Ecto neural progenitor cell (in vitro differentiated cells): ENCODE measurements at regions not wholly inside any gene's neighbourhood (a gene's known extent, or its start where the extent isn't known, plus 50 kb on each side); places are given as distances from the start of the nearest gene placed in this dataset.

ENCODE experiments used
- DNase-seq: peaks from one replicate; pipeline ENCODE4 v3.0.0-alpha.2; 2018; ENCODE audit warnings: low spot score

DNA sequence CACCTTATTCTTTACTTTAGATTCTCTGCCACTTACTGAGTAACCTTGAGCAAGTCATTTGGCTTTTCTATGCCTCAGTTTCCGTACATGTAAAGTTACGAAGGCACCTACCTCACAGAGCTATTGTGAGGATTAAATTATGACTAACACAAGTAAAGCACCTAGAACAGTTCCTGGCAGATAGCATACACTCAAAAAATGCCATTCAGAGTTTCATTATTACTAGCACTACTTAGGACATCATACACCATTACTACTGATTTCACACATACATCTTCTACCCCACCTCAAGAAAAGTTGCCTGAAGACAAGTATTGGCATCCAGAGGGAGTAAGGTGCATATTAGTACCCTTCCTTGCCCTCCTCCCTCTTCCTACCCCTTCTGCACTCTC is 107.8 kb downstream of the OGFRL1 start:
- no peak for DNase-seq

GRCh38 chr6:71399279-71399678 is 110.7 kb downstream of the OGFRL1 start:
- no peak for DNase-seq

- no peak for DNase-seq
Measured at GRCh38 chr6:71400852-71401251, 112.2 kb downstream of the OGFRL1 start.

DNA sequence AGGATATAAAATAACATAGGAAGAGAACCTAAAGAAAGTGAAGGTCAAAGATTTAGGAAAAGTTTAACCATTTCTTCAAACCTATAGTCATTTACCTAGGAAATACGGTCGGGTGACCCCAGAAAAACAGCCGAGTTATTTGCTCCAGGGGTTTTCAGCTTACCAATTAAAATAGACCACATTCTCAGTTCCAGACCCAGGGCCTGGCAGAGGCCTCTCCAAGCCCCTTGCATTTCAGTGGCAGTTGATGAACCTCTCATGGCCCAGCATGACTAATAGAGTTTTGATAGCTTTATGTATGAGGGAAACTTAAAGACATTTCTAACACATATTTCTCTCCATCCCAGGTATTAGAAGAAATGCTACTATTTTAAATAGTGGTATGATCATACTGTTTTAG is 113.5 kb downstream of the OGFRL1 start:
- DNase-seq, result no peak

DNA sequence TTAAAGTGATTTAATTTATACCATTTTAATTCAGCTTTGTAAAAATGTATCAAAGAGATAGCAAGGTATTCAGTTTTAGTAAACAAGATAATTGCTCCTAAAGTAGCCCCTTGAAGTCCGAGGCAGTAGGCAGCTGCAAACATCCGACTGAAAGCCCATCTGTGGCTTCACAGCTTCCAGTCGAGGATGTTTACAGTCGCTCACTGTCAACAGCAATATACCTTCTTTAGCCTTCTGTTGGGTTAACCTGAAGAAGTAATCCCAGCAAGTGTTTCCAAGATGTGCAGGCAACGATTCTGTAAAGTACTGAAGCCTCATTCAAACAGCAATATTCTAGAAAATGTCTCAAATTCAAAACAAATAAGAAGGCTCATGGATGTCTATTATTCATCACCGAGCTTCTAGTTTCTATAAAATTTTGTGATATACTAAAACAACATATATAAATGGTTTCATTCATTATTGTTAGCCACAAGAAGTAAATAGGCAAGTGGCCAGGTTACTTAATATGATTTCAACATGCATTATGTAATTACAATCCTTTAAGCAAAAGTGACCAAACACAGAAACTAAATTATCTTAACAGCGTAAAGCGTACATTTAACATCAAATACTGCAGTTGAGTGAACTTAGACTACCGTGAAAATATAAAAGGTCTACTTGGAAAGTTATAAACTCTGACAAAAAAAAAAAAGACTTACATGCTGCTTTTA is 115.0 kb downstream of the OGFRL1 start:
- DNase-seq, result no peak

GRCh38 chr6:71404145-71404966 is 115.7 kb downstream of the OGFRL1 start:
- no peak for DNase-seq

- DNase-seq, result no peak
Measured at GRCh38 chr6:71404967-71405278, 116.3 kb downstream of the OGFRL1 start.

DNA sequence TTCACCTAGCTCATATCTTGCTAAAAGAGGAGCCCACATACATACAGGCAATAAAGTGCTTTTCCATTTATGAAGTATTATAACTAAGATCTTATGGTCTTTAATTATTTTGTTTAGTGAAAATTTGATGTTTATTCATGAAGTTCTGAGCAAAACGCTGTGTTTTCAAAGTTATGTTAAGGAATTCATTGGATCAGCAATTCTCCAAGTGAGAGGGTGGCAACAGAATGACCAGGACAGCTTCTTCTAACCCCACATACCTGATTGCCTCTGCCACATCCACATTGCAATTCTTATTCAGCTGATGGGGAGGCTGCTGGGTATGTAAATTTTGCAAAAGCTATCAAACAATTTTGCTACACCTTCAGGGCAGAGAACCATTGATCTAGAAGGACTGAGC is 116.8 kb downstream of the OGFRL1 start:
- DNase-seq, result no peak

DNA sequence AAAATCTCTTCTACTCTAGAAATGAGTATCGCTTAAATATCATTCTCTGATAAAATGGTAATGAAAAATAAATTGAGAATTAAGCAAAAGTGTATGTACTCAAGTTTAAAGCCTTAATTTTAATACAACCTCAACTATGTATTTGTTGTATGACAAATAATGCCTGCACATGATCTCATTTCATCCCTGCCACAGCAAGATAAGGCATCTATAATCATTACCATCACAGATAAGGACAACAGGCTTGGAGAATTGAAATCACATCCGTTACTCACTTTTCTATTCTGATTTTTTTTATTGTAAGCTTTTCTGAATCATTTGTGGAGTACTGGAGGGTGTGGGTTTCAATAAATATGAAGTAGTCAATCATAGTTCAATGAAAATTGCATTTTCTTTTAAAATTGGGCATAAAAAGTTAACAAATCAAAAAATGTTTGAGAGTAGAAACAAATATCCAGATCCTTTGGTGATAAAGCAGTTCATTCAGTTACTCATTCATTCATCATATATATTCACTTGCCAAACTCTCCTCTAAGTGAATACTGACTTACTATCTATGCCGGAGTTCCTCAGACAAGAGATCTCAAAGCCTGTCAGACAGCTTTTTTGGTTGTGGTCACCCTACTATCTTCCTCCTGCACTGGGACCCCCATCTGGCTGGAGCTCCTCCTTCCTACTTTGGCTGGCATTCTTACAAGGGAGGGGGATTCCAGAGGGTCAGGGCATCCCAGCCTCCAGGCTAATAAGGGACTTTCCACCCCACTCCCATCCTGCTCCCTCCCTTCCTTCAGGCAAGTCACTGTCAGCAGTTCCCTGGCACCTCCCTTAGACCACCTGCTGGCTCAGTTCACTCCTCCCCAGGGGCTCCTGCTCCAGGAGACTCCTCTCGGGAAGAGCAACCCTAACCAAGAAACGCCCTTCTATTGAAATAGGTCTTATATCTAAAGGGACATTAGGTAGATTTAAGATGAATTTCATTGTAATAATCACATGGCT is 118.6 kb downstream of the OGFRL1 start:
- peak; percentile 50 for DNase-seq

DNA sequence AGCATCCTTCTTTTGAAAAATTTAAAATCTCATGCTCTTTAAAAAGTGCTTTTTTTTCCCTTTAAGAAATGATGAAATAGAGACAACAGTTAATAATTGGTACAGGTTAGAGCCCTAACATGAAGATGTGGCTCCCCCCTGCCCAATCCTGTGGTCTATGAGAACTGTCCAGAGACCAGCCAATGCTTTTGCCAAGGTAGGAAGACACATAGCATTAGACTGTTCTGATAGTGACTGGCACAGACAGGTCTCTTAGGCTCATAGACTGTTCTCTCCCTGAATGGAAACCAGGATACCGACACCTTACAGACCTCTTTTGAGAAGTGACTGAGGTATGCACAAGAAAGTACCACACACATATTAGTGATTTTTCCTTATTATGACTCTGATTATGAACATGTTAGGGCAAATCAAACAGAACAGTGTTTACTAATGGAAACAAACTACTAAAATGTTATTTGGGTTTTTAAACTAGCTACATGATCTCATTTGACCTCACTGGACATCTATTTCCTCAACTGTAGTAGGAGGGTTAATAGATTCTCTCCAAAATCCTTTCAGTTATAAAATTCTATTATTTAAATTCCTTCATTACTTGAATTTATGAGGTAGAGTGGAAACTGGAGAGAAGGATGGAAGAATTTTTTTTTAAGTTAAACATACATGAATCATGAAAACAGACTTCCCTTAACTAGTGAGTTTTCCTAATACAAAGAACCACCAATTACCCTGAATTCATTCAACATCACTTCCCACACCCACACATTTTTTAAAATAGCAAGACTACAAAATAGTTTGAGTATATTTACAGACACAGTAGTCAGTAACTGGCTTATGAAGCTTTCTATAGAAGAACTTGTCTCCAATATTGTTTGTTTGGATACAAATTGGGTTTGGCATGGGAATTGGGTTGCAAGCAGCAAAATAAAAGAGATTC is 120.4 kb downstream of the OGFRL1 start:
- DNase-seq, result no peak

DNA sequence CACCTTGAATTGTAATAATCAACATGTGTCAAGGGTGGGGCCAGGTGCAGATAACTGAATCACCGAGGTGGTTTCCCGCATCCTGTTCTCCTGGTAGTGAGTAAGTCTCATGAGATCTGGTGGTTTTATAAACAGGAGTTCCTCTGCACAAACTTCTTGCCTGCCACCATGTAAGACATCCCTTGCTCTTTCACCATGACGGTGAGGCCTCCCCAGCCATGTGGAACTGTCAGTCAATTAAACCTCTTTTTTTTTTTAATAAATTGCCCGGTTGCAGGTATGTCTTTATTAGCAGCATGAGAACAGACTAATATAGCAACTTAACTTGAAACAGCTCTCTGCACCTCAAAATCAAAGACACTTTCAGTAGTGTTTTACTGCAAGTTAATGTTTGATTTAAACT is 121.6 kb downstream of the OGFRL1 start:
- no peak for DNase-seq

DNA sequence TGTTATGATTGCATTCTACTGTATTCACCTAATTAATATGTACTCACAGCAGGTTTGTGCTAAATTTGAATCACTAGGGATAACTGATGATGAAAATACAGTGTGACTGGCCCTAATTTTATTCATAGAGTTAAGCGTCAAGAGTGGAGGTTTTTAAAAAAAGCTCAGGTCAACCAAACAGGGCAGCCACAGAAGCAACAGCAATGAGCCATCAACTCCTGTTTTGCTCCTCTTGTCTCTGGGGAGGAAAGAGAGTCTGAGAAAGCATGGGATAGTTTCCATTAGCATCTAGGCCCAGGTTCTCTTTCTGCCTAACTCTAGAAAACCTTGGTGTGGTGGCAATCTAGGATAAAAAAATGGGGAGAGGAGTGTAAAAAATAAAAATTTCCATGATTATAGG is 122.1 kb downstream of the OGFRL1 start:
- DNase-seq, result no peak

DNA sequence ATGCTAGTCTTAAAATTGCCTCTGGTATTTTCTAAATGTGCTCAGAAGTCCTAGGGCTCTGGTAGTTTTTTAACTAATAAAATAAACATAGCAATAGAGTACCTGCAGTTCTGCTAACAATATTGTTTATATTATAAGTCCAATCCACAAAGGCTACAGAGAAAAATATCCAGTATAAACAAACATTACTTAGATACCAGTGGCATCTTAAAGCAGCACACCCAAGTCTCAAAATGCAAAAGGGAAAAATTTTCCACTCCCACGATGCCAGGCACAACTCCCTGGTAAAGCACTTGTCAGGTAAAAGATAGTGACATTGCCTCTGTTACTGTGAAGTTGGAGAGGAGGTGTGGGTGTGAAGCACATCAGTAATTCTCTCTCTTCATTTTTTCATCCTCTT is 123.3 kb downstream of the OGFRL1 start:
- no peak for DNase-seq

- no peak for DNase-seq
Measured at GRCh38 chr6:71412559-71413140, 124.0 kb downstream of the OGFRL1 start.

DNA sequence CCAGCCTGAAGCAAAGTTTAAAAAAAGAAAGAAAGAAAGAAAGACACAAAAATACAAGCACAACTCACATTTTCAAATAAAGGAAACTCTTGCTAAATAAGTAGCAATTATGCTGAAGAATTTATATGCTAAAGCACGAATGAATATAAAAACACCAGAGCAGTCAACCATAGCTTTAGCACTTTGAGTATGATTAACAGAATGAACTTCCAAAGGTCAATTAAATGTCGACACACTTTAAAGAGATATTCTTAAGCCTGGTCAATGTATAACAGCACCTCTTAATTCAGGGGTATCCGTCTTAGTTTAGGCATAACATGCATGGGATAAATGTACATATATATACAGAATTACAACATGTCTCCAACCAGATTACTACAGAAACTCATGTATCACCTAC is 125.9 kb downstream of the OGFRL1 start:
- DNase-seq, result no peak

- DNase-seq, result peak; percentile 53
Measured at GRCh38 chr6:71419217-71420094, 130.8 kb downstream of the OGFRL1 start.

DNA sequence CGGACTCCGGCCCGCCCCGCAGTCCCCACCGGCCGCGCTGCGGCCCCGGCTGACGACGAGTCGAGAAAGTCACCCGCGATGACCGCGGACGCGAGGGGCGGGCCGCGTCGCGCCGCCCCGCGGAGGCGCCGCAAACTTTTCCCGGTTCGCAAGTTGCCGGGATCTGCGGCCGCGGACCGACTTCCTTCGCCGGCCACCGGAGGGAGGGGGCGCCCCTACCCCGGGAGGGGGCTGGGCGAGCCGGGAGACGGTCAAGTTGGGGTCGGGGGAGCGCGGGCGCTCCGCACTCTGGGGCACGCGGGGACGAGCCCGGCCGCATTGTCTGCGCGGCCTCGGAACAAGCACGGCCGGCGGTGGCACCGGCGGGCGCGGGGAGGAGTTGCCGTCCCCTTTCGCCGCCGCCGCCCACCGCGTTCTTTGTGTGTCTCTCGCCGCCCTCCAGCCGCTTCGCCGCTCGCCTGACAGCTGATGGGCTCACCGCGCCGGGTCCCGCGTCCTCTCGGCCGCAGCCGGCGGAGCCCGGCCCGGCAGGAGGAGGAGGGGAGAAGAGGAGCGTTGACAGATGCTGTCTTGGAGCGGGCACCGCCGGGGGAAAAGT is 131.6 kb downstream of the OGFRL1 start:
- no peak for DNase-seq

GRCh38 chr6:71420693-71421328 is 132.2 kb downstream of the OGFRL1 start:
- DNase-seq, result peak; percentile 95

GRCh38 chr6:71421611-71422010 is 133.0 kb downstream of the OGFRL1 start:
- DNase-seq, result no peak
